Hematopoietic multipotent progenitor cell treated with erythropoietin and hydrocortisone succinate and interleukin-3 and kit ligand, for 15 days (in vitro differentiated cells): ENCODE measurements at regions not wholly inside any gene's neighbourhood (a gene's known extent, or its start where the extent isn't known, plus 50 kb on each side); places are given as distances from the start of the nearest gene placed in this dataset.

Experiments used
- DNase-seq: peaks from one replicate; pipeline ENCODE4 v3.0.0-alpha.2; 2015; ENCODE audit warnings: low spot score

GRCh38 chr12:115215544-115215943 lies 531.6 kb upstream of the TBX3 start:
- no peak for DNase-seq

- no peak for DNase-seq
Measured at GRCh38 chr12:115213538-115214016, 529.6 kb upstream of the TBX3 start.

DNA sequence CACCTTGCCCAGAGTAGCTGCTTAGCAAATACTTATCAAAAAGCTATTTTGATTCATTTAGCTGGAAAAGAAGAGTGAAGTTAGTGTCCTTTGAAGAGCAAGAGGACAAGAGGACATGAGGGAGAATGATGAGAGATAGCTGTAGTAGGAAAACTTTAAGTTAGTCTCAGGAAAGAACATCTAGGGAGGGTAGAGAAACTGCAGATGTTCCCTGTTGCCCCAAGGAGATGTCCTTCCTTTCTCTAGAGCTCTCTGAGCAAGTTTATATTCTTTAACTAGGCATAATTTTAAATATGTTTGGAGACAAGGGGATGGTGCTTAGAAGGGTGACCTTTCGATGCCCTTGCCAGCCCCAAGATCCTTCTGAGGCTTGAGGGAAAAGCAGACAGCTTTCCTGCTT lies 529.1 kb upstream of the TBX3 start:
- no peak for DNase-seq

- no peak for DNase-seq
Measured at GRCh38 chr12:115212356-115212755, 528.4 kb upstream of the TBX3 start.

GRCh38 chr12:115210533-115211252 lies 526.7 kb upstream of the TBX3 start:
- no peak for DNase-seq

DNA sequence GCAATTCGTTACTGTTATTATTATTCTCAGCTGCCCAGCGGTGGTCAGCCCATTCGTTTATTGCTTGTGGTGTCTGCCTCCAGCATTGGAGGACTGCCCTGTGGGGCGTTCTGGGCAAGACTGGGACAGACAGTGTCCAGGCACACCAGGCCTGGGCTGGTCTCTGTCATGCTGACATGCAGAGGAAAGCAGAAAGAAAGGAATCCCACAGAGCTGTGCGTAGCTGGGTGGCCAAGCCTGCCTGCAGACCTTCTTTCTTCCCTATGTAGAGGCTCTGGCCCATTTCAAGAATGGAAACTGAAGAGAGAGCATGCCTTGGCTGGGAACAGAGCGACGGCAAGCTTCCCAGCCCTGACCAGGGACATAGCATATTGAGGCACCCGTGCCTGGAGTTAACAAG lies 525.3 kb upstream of the TBX3 start:
- DNase-seq: no peak

DNA sequence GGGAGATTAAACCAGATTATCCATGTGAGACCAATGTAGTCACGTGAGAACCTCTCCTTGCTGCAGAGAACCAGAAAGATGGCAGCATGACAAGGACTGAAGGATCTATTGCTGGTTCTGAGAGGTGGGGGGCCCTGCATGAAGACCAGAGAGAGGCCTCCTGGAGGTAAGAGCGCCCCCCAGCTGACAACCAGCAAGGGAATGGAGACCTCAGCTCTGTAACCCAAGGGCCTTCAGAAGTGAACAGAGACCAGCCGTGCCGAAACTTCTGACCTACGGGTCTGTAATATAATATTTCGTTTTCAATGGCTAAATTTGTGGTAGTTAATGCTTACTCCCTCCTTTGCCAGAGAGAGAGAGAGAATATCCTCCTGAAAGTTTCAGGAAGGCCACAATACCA lies 524.1 kb upstream of the TBX3 start:
- no peak for DNase-seq

DNA sequence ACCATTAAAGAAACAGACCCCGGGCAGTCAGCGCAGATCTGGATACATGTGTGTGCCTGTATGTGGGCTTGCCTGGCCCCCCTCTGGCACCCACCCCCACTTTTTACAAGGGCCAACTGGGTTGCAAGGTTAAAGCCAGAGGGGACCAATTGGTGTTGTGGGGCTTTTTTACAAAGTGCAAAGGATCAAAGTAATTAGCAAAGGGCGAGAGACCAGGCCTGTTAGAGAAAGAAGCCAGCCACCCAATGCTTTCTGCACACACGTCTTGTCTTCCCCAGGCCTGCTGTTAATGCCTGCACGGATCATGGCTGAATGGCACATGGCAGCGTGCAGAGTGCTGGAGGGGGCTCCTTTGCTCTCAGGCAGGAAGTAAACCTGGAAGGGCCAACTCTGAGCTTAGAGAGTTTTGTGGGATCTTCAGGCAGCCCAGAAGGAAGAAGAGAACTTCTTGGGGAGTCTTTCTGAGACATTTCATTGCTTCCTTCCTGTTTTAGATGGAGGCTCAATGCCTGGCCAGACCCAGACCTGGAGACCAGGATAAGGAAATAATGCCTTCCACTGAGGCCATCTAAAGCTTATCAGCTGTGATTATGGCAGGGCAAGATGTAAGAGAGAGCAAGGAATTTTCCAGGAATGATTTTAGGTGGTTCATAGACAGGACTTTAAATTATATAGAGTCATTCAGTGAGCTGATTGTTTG lies 523.4 kb upstream of the TBX3 start:
- no peak for DNase-seq

- no peak for DNase-seq
Measured at GRCh38 chr12:115206801-115207200, 522.8 kb upstream of the TBX3 start.

DNA sequence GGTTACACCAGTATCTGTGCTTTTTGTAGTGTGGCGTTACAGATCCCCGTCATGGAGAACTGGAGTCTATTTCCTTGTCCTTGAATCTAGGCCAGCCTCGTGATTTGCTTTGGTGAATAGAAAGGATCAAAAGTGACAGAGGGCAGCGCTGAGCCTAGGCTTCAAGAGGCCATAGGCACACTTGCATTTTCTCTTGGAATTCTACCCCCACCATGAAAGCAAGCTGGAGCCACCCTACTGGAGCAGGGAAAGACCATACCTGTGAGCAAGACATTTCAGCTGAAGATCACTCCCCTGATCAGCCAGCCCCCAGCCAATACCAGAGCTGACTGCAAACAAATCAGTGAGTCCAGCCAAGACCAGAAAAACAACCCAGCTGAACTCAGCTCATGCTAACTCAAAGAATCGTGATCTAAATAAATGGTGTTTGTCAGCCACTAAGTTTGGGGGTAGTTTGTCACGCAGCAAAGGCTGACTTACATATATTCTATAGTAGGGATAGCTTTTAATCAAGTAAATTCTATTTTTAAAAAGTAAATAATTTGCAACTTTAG lies 521.9 kb upstream of the TBX3 start:
- DNase-seq: no peak

- DNase-seq: no peak
Measured at GRCh38 chr12:115204957-115205754, 521.2 kb upstream of the TBX3 start.

GRCh38 chr12:115203701-115204100 lies 519.7 kb upstream of the TBX3 start:
- no peak for DNase-seq

- no peak for DNase-seq
Measured at GRCh38 chr12:115201966-115202365, 518.0 kb upstream of the TBX3 start.

GRCh38 chr12:115199831-115200230 lies 515.9 kb upstream of the TBX3 start:
- DNase-seq: no peak

- no peak for DNase-seq
Measured at GRCh38 chr12:115194857-115195256, 510.9 kb upstream of the TBX3 start.

- DNase-seq: no peak
Measured at GRCh38 chr12:115194448-115194847, 510.5 kb upstream of the TBX3 start.

- DNase-seq: no peak
Measured at GRCh38 chr12:115191342-115191741, 507.4 kb upstream of the TBX3 start.

DNA sequence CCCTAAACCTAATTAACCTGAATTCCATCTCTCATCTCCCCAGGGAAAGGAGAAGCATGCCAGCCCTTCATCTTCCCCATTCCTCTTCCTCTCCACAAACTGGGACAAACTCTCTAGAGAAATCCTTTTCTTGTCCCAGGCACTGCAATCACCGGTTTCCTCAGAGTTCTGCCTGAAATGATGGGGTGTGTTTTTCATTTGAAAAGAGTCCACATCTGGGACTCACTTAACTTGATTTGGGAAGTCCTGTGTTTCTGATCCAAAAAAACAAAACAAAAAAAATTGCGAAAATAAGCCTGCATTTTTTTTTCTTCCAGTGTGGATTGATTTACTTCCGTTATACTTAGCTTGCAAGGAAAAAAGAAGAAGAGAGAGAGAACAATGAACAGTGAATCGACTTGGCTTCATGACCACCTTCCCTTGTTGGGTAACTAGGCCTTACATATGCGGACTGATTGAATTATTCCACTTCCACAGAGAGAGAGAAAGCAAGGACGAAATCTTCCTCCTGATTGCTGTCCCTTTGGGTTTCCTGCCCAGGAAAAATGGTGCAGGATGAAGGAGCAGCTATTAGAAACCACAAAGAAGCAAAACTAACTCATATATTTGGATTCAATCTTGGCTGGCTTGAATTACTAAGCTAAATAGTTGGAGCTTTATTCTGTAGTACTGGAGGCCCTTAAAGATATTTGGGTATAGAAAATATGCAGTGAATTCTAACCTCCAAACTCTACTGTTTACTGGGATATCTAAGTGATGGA lies 506.2 kb upstream of the TBX3 start:
- DNase-seq: no peak

DNA sequence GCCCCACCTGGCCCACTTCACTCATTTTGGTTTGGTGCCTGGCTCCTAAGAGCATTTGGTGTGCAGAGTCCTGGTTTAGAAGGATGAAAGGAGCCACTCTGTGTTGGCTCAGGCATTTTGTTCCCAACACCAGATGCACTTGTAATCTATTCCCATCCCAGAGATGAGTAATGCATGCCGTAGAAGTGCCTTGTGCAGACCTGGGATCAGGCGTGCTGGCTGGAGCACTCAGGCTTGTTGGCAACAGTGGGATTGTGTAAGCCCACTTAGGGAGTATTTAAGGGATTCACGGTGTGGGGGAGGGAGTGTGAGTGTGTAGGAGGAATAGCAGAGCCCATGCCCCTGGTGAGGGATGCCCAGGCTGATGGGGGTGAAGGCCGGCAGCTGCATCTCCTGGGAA lies 501.5 kb upstream of the TBX3 start:
- no peak for DNase-seq

DNA sequence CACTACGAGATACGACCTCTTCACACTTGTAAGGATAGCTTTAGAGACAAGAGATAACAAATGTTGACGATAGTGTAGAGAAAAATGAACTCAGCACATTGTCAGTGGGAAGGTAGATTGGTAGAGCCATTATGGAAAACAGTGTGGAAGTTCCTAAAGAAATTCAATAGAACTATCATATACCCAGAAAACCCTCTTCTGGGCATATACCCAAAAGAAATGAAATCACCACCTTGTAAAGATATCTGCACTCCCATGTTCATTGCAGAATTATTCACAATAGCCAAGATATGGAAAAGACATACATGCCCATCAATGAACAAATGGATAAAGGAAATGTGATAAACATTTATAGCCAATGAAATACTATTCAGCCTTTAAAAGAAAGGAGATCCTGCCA lies 499.8 kb upstream of the TBX3 start:
- DNase-seq: no peak

GRCh38 chr12:115177899-115178298 lies 493.9 kb upstream of the TBX3 start:
- no peak for DNase-seq
